PC-3 (cell line): ENCODE measurements at regions not wholly inside any gene's neighbourhood (a gene's known extent, or its start where the extent isn't known, plus 50 kb on each side); places are given as distances from the start of the nearest gene placed in this dataset.

ENCODE experiments used
- CTCF ChIP-seq: fragments of 300-600 bp; sonication (generic); conservative IDR thresholded peaks from 2 replicates; pipeline ENCODE4 v1.5.1; 2017; ENCODE audit warnings: antibody characterized with exemption, low read depth, mild to moderate bottlenecking, low read length
- EZH2 ChIP-seq: fragments of 300-600 bp; sonication (generic); IDR thresholded peaks from one replicate; pipeline ENCODE4 v1.6.1; 2017; ENCODE audit warnings: antibody characterized with exemption, mild to moderate bottlenecking, low read length; ENCODE audit not compliant: unreplicated experiment

GRCh38 chr4:37130465-37130864, 114.1 kb upstream of the NWD2 start:
- TF ChIP-seq EZH2, result no peak
- no peak for TF ChIP-seq CTCF
